ENCODE measurements at regions not wholly inside any gene's neighbourhood (a gene's known extent, or its start where the extent isn't known, plus 50 kb on each side); places are given as distances from the start of the nearest gene placed in this dataset.

DNA sequence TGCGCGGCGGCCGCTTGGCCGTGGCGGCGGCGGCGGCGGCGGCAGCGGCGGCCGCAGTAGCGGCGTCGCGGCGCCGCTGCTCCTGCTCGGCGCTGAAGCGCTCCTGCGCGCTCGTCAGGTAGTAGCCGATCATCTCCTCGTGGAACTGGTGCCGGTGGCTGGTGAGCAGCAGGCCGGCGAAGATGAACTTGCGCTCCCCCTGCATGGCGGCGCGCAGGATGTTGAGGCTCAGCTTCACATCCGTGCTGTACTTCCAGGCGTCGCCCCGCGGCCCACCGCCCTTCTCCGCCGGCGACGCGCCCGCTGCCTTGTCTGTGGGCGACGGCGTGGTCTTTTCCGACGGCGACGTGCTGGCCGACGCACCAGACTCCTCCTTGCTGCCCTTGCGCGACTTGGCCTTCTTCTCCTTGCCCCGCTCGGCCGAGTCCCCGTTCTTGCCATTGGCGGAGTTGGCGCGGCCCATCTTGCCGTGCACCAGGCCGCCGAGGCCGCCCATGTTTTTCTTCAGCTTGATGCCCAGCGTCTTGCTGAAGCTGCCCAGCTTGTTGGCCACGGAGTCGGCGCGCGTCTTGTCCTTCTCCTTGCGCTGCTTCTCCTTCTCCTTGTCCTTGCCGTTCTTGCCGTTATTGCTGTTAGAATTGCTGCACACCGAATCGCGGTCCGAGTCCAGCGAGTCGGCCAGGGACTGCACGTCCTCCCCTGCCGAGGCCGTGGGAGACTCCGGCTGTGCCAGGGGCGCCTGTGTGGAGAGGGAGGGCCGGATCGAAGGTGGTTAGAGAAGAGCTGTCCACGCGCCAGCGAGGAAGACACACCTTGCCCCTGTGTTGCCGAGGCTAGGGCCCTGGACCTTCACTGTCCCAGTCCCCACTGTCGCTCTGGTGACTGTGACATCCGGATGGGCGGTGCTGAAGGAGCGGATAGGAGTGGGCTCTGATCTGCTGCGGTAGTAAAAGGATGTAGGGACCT, 157.6 kb downstream of the KLF13 start:
- peaks cover 2% of the 10 kb centered on the region for H3K27me3 ChIP-seq (replicated peaks; ENCODE audit: insufficient read depth)
- H3K9me3 ChIP-seq, result no peaks in the 10 kb centered on the region
- no peak overlapping the region for H3K27ac ChIP-seq
- intact Hi-C loops (cut with DNase I), result loop anchor here (10.0 kb wide), 1 partner anchor 119 kb away; no protein-coding TSS in a partner anchor
- DNase-seq (ENCODE audit: low spot score), result no peak
- WGBS, result 76% methylated on average over 79 of the region's 100 CpGs
- no peak overlapping the region for H3K4me3 ChIP-seq
- peaks cover 2% of the 10 kb centered on the region for H3K4me1 ChIP-seq (replicated peaks)
- H3K36me3 ChIP-seq, result no peaks in the 10 kb centered on the region
- TF ChIP-seq, protein P1, sequence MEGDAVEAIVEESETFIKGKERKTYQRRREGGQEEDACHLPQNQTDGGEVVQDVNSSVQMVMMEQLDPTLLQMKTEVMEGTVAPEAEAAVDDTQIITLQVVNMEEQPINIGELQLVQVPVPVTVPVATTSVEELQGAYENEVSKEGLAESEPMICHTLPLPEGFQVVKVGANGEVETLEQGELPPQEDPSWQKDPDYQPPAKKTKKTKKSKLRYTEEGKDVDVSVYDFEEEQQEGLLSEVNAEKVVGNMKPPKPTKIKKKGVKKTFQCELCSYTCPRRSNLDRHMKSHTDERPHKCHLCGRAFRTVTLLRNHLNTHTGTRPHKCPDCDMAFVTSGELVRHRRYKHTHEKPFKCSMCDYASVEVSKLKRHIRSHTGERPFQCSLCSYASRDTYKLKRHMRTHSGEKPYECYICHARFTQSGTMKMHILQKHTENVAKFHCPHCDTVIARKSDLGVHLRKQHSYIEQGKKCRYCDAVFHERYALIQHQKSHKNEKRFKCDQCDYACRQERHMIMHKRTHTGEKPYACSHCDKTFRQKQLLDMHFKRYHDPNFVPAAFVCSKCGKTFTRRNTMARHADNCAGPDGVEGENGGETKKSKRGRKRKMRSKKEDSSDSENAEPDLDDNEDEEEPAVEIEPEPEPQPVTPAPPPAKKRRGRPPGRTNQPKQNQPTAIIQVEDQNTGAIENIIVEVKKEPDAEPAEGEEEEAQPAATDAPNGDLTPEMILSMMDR (IDR thresholded peaks at IDR 0.05), result no peak
- no peak for TF ChIP-seq POLR2AphosphoS5 (IDR thresholded peaks at IDR 0.05)
- TF ChIP-seq POLR2A (IDR thresholded peaks at IDR 0.05), result no peak

DNA sequence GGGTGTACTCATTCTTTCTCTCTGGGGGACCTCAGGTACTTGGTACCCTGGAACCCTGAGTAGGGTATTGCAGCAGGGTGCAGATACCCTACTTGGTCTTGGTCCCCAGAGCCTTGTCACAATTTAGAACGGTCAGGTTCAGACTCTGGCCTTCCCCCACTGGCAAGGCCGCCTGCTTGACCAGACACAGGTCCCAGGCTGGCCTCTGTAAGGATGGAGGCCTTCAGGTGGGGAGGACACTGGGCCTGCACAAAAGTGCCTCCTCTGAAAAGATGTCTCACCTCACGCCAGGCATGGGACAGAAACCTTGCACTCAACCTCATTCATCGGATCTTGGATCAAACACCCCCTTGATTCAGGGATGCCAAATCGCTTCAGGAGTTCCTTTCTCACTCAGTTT, 158.4 kb downstream of the KLF13 start:
- TF ChIP-seq, protein P1 (IDR thresholded peaks at IDR 0.05), result no peak
- TF ChIP-seq POLR2AphosphoS5 (IDR thresholded peaks at IDR 0.05) (no peak), POLR2A (IDR thresholded peaks at IDR 0.05) (no peak)
- Histone ChIP-seq H3K36me3 (no peaks in the 10 kb centered on the region), H3K4me1 (replicated peaks) (peaks cover 8% of the 10 kb centered on the region), H3K4me3 (no peak overlapping the region), H3K9me3 (no peaks in the 10 kb centered on the region), H3K27me3 (replicated peaks; ENCODE audit: insufficient read depth) (peaks cover 2% of the 10 kb centered on the region), H3K27ac (no peak overlapping the region)
- intact Hi-C loops (cut with DNase I), result loop anchor here (5.0 to 10.0 kb wide), 4 partner anchors 43 to 283 kb away; no protein-coding TSS in a partner anchor
- WGBS, result 96% methylated on average over 5 of the region's 5 CpGs
- DNase-seq (ENCODE audit: low spot score), result no peak

DNA sequence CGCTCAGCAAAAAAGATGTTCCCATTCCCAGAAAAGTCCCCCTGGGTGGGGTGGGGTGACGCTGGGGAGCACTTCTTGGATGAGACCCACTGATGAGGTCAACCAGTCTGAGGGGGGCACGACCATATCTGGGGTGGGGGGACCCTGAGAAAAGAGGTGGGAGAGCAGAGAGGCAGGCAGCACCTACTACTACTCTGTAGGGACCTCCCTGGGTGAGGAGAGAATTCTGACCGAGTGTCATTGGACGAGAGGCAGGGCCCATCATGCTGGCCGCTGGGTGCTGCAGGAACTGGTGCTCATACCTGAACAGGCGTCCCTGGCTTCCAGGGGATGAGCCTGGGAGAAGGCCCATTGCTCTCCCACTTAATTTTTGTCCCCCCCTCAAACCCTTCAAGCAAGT, 158.8 kb downstream of the KLF13 start:
- TF ChIP-seq, protein P1 (IDR thresholded peaks at IDR 0.05), result no peak
- TF ChIP-seq POLR2A (IDR thresholded peaks at IDR 0.05), result no peak
- no peak for TF ChIP-seq POLR2AphosphoS5 (IDR thresholded peaks at IDR 0.05)
- no peak for DNase-seq (ENCODE audit: low spot score)
- Histone ChIP-seq H3K4me3 (no peak overlapping the region), H3K4me1 (replicated peaks) (peaks cover 8% of the 10 kb centered on the region), H3K9me3 (no peaks in the 10 kb centered on the region), H3K36me3 (no peaks in the 10 kb centered on the region), H3K27ac (no peak overlapping the region), H3K27me3 (replicated peaks; ENCODE audit: insufficient read depth) (peaks cover 2% of the 10 kb centered on the region)
- intact Hi-C loops (cut with DNase I), result loop anchor here (5.0 to 10.0 kb wide), 4 partner anchors 43 to 283 kb away; no protein-coding TSS in a partner anchor
- 91% methylated on average over 7 of the region's 7 CpGs for WGBS

DNA sequence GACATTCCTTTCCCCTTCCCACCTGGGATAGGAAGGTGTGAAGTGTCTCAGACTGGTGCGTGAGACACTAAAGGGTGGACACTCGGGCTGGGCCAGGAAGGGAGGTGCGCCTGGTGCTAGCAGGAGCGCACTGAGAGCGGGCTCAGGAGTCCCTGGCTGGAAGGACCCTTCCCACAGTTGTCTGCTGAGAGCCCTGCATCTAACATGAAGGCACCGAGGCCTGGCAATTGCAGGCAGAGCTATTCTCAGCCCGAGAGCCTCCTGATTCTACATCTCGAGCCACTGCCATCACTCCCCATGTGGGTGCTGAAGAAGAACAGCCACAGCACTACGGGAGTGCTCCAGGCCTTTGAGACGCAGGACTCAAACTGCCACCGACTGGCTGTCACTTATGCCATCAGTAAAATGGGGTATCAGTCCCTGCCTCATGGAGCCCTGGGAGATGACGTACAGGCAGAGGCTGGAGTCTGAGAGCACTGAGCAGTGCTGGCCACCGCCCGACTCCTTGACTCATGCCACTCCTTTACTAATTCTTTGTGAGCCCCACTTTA, 159.4 kb downstream of the KLF13 start:
- no peak for DNase-seq (ENCODE audit: low spot score)
- Histone ChIP-seq H3K9me3 (no peaks in the 10 kb centered on the region), H3K27me3 (replicated peaks; ENCODE audit: insufficient read depth) (peaks cover 2% of the 10 kb centered on the region), H3K36me3 (no peaks in the 10 kb centered on the region), H3K27ac (no peak overlapping the region), H3K4me1 (replicated peaks) (peaks cover 8% of the 10 kb centered on the region), H3K4me3 (no peak overlapping the region)
- intact Hi-C loops (cut with DNase I), result loop anchor here (5.0 to 10.0 kb wide), 4 partner anchors 44 to 284 kb away; no protein-coding TSS in a partner anchor
- TF ChIP-seq, protein P1 (IDR thresholded peaks at IDR 0.05), result no peak
- TF ChIP-seq POLR2A (IDR thresholded peaks at IDR 0.05) (no peak), POLR2AphosphoS5 (IDR thresholded peaks at IDR 0.05) (no peak)
- WGBS, result 84% methylated on average over 14 of the region's 14 CpGs

All from prostate gland (tissue), 2 donors.